DND-41 (cell line): ENCODE measurements at regions not wholly inside any gene's neighbourhood (a gene's known extent, or its start where the extent isn't known, plus 50 kb on each side); places are given as distances from the start of the nearest gene placed in this dataset.

Experiments
- EZH2 ChIP-seq: IDR thresholded peaks from 3 replicates; pipeline ENCODE4 v1.6.1; 2012; ENCODE audit warnings: borderline replicate concordance, low read depth, mild to moderate bottlenecking, moderate library complexity, low read length, inconsistent platforms; ENCODE audit not compliant: severe bottlenecking
- TF ChIP-seq, protein P1 (sequence below): IDR thresholded peaks from 2 replicates; pipeline ENCODE4 v1.5.1; 2012; ENCODE audit warnings: borderline replicate concordance, low read length, moderate library complexity, mild to moderate bottlenecking; ENCODE audit not compliant: poor library complexity, severe bottlenecking; ENCODE audit errors: extremely low read depth

GRCh38 chr21:22044431-22044830, 1046.2 kb downstream of the NCAM2 start:
- TF ChIP-seq, protein P1, sequence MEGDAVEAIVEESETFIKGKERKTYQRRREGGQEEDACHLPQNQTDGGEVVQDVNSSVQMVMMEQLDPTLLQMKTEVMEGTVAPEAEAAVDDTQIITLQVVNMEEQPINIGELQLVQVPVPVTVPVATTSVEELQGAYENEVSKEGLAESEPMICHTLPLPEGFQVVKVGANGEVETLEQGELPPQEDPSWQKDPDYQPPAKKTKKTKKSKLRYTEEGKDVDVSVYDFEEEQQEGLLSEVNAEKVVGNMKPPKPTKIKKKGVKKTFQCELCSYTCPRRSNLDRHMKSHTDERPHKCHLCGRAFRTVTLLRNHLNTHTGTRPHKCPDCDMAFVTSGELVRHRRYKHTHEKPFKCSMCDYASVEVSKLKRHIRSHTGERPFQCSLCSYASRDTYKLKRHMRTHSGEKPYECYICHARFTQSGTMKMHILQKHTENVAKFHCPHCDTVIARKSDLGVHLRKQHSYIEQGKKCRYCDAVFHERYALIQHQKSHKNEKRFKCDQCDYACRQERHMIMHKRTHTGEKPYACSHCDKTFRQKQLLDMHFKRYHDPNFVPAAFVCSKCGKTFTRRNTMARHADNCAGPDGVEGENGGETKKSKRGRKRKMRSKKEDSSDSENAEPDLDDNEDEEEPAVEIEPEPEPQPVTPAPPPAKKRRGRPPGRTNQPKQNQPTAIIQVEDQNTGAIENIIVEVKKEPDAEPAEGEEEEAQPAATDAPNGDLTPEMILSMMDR, result no peak
- no peak for TF ChIP-seq EZH2
